SU-DHL-6 (cell line): ENCODE measurements at regions not wholly inside any gene's neighbourhood (a gene's known extent, or its start where the extent isn't known, plus 50 kb on each side); places are given as distances from the start of the nearest gene placed in this dataset.

Experiments
- H2AFZ ChIP-seq: fragments of 200-600 bp; sonication (generic); 2 replicates; pipeline ENCODE4 v1.6.1; 2014; ENCODE audit warnings: low read depth, mild to moderate bottlenecking, moderate library complexity, mixed read lengths, antibody characterized with exemption, low read length; ENCODE audit not compliant: severe bottlenecking
- H3F3A ChIP-seq: fragments of 200-600 bp; shearing (Covaris generic); 2 replicates; pipeline ENCODE4 v1.6.0; 2016; ENCODE audit warnings: antibody characterized with exemption, mild to moderate bottlenecking; ENCODE audit not compliant: insufficient read depth
- H3K27ac ChIP-seq: fragments of 200-600 bp; sonication (generic); 2 replicates; pipeline ENCODE4 v1.5.1; 2016; ENCODE audit warnings: low read depth, mild to moderate bottlenecking, low read length, moderate library complexity, mixed read lengths
- H3K27me3 ChIP-seq: fragments of 200-600 bp; sonication (generic), shearing (Covaris generic); 2 replicates; pipeline ENCODE4 v1.6.0; 2014; ENCODE audit warnings: mild to moderate bottlenecking, low read length
- H3K36me3 ChIP-seq: fragments of 200-600 bp; sonication (generic); 2 replicates; pipeline ENCODE4 v1.6.1; 2014; ENCODE audit warnings: mild to moderate bottlenecking, low read length, mixed read lengths
- H3K4me2 ChIP-seq: fragments of 300-600, 200-600 bp; shearing (Covaris generic), sonication (generic); 2 replicates; pipeline ENCODE4 v1.6.0; 2014; ENCODE audit warnings: low read length, low read depth, mild to moderate bottlenecking; ENCODE audit not compliant: poor library complexity, severe bottlenecking
- H3K4me3 ChIP-seq: fragments of 200-600 bp; sonication (generic); 2 replicates; pipeline ENCODE4 v1.5.1; 2014; ENCODE audit warnings: antibody characterized with exemption, low read length, mild to moderate bottlenecking, mixed read lengths; ENCODE audit not compliant: insufficient read depth, poor library complexity, severe bottlenecking
- H3K79me2 ChIP-seq: fragments of 200-600 bp; sonication (generic); 2 replicates; pipeline ENCODE4 v1.6.1; 2014; ENCODE audit warnings: mild to moderate bottlenecking, low read length, moderate library complexity; ENCODE audit not compliant: insufficient read depth
- H3K9ac ChIP-seq: fragments of 200-600 bp; sonication (generic); 2 replicates; pipeline ENCODE4 v1.7.0; 2014; ENCODE audit warnings: mild to moderate bottlenecking, low read length
- H3K9me2 ChIP-seq: fragments of 200-600 bp; sonication (generic); replicated peaks from 2 replicates; pipeline ENCODE4 v1.6.1; 2014; ENCODE audit warnings: low read length; ENCODE audit not compliant: insufficient read depth
- H3K9me3 ChIP-seq: fragments of 200-600 bp; sonication (generic); 2 replicates; pipeline ENCODE4 v1.6.1; 2014; ENCODE audit warnings: low read length, mixed read lengths; ENCODE audit not compliant: insufficient read depth
- H4K20me1 ChIP-seq: fragments of 200-600 bp; sonication (generic); 2 replicates; pipeline ENCODE4 v1.6.1; 2014; ENCODE audit warnings: low read depth, mild to moderate bottlenecking, antibody characterized with exemption, low read length, moderate library complexity, mixed read lengths
- CTCF ChIP-seq: fragments of 200-600 bp; sonication (generic); IDR thresholded peaks from one replicate; pipeline ENCODE4 v1.5.1; 2017; ENCODE audit warnings: antibody characterized with exemption, mild to moderate bottlenecking, low read length, moderate library complexity; ENCODE audit not compliant: insufficient read depth, poor library complexity, severe bottlenecking
- EZH2phosphoT487 ChIP-seq: fragments of 200-600 bp; sonication (generic), shearing (Covaris generic); conservative IDR thresholded peaks from 2 replicates; pipeline ENCODE4 v1.6.1; 2018; ENCODE audit warnings: mild to moderate bottlenecking, antibody characterized with exemption, low read length, moderate library complexity, mixed read lengths

GRCh38 chr11:119578521-119579191, 150.3 kb downstream of the NECTIN1 start:
- TF ChIP-seq CTCF (no peak), EZH2phosphoT487 (no peak)
- Histone ChIP-seq H3K9me2 (no peaks in the 10 kb centered on the region), H3K4me2 (no peak overlapping the region), H3K9ac (no peak overlapping the region), H3F3A (no peaks in the 10 kb centered on the region), H3K27me3 (no peaks in the 10 kb centered on the region), H3K79me2 (no peaks in the 10 kb centered on the region), H3K9me3 (peaks cover 3% of the 10 kb centered on the region; the same call in 1 of the 2 replicates), H2AFZ (no peak overlapping the region), H4K20me1 (no peaks in the 10 kb centered on the region), H3K27ac (no peak overlapping the region), H3K4me3 (no peak overlapping the region), H3K36me3 (no peaks in the 10 kb centered on the region)

GRCh38 chr11:119573858-119574257, 150.9 kb upstream of the THY1 start:
- no peaks in the 10 kb centered on the region for H3K36me3 ChIP-seq
- H3K79me2 ChIP-seq, result no peaks in the 10 kb centered on the region
- H2AFZ ChIP-seq, result no peak overlapping the region
- no peak overlapping the region for H3K9ac ChIP-seq
- no peaks in the 10 kb centered on the region for H3K27me3 ChIP-seq
- H3K9me3 ChIP-seq, result no peaks in the 10 kb centered on the region
- H3K9me2 ChIP-seq, result no peaks in the 10 kb centered on the region
- no peak overlapping the region for H3K4me3 ChIP-seq
- H4K20me1 ChIP-seq, result no peaks in the 10 kb centered on the region
- H3K27ac ChIP-seq, result no peak overlapping the region
- H3K4me2 ChIP-seq, result no peak overlapping the region
- no peaks in the 10 kb centered on the region for H3F3A ChIP-seq
- no peak for TF ChIP-seq EZH2phosphoT487
- TF ChIP-seq CTCF, result no peak

- no peaks in the 10 kb centered on the region for H3F3A ChIP-seq
- H3K9ac ChIP-seq, result no peak overlapping the region
- no peak overlapping the region for H3K27ac ChIP-seq
- no peaks in the 10 kb centered on the region for H3K9me2 ChIP-seq
- H3K36me3 ChIP-seq, result no peaks in the 10 kb centered on the region
- H3K9me3 ChIP-seq, result no peaks in the 10 kb centered on the region
- no peaks in the 10 kb centered on the region for H3K79me2 ChIP-seq
- H3K27me3 ChIP-seq, result no peaks in the 10 kb centered on the region
- no peak overlapping the region for H2AFZ ChIP-seq
- no peak overlapping the region for H3K4me3 ChIP-seq
- H3K4me2 ChIP-seq, result no peak overlapping the region
- H4K20me1 ChIP-seq, result no peaks in the 10 kb centered on the region
- TF ChIP-seq EZH2phosphoT487 (no peak), CTCF (no peak)
These were observed 149.8 kb upstream of the THY1 start for GRCh38 chr11:119572481-119573424.
